ENCODE measurements at regions not wholly inside any gene's neighbourhood (a gene's known extent, or its start where the extent isn't known, plus 50 kb on each side); places are given as distances from the start of the nearest gene placed in this dataset.

GRCh38 chr5:4643190-4643589, 496.9 kb upstream of the ADAMTS16 start:
- TF ChIP-seq, protein P1, sequence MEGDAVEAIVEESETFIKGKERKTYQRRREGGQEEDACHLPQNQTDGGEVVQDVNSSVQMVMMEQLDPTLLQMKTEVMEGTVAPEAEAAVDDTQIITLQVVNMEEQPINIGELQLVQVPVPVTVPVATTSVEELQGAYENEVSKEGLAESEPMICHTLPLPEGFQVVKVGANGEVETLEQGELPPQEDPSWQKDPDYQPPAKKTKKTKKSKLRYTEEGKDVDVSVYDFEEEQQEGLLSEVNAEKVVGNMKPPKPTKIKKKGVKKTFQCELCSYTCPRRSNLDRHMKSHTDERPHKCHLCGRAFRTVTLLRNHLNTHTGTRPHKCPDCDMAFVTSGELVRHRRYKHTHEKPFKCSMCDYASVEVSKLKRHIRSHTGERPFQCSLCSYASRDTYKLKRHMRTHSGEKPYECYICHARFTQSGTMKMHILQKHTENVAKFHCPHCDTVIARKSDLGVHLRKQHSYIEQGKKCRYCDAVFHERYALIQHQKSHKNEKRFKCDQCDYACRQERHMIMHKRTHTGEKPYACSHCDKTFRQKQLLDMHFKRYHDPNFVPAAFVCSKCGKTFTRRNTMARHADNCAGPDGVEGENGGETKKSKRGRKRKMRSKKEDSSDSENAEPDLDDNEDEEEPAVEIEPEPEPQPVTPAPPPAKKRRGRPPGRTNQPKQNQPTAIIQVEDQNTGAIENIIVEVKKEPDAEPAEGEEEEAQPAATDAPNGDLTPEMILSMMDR (IDR thresholded peaks at IDR 0.05; ENCODE audit: insufficient read depth, low read depth, low read length): no peak
- TF ChIP-seq EZH2 (IDR thresholded peaks at IDR 0.05; ENCODE audit: insufficient read depth, low read length): no peak
- Mint-ChIP-seq H3K4me3 (ENCODE audit: unreplicated experiment) (no peak overlapping the region), H3K9me3 (ENCODE audit: unreplicated experiment) (peaks cover 1% of the 10 kb centered on the region), H3K27me3 (ENCODE audit: low read depth, unreplicated experiment) (no peaks in the 10 kb centered on the region), H3K36me3 (ENCODE audit: low read depth, unreplicated experiment) (no peaks in the 10 kb centered on the region), H3K27ac (ENCODE audit: unreplicated experiment) (no peak overlapping the region), H3K4me1 (ENCODE audit: low read depth, unreplicated experiment) (peaks cover 3% of the 10 kb centered on the region)
- Histone ChIP-seq H3K4me3 (ENCODE audit: insufficient read depth, low read depth, low read length) (no peak overlapping the region), H3K4me1 (ENCODE audit: insufficient read depth, low read length) (no peaks in the 10 kb centered on the region), H3K9me3 (ENCODE audit: insufficient read depth, low read depth, low read length) (no peaks in the 10 kb centered on the region), H3K4me2 (ENCODE audit: low read length) (no peak overlapping the region), H3K27ac (ENCODE audit: low read depth, low read length) (no peak overlapping the region), H3K9ac (ENCODE audit: low read length) (no peak overlapping the region), H4K20me1 (ENCODE audit: insufficient read depth, low read length) (no peaks in the 10 kb centered on the region), H3K36me3 (ENCODE audit: insufficient read depth, low read length) (no peaks in the 10 kb centered on the region), H3K79me2 (ENCODE audit: insufficient read depth, low read length) (no peaks in the 10 kb centered on the region), H2AFZ (ENCODE audit: low read depth, low read length) (no peak overlapping the region), H3K27me3 (ENCODE audit: insufficient read depth, low read length) (no peaks in the 10 kb centered on the region)
- DNase-seq (ENCODE audit: low read depth): no peak
- FAIRE-seq: no peak

DNA sequence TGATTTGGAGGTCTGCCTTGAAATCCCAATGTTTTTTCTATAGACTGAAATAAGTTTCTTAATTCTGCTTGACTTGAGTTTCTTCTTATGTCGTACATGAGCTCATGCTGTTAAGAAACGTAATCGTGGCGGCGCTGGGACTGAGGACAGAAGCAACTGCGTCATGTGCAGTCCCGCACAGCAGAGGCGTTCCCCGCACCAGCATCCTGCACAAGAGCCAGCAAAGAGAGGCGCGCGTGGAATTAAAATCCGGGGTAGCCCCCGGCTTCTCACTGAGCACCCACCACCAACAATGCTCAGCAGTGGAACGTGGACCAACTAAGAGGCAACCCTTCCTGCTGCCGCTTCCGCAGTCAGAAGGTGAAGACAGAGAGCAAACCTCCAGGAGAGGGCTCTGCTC, 496.2 kb upstream of the ADAMTS16 start:
- peaks cover 1% of the 10 kb centered on the region for H3K27me3 Mint-ChIP-seq (ENCODE audit: low read depth, unreplicated experiment)
- H3K4me3 Mint-ChIP-seq (ENCODE audit: unreplicated experiment): no peak overlapping the region

DNA sequence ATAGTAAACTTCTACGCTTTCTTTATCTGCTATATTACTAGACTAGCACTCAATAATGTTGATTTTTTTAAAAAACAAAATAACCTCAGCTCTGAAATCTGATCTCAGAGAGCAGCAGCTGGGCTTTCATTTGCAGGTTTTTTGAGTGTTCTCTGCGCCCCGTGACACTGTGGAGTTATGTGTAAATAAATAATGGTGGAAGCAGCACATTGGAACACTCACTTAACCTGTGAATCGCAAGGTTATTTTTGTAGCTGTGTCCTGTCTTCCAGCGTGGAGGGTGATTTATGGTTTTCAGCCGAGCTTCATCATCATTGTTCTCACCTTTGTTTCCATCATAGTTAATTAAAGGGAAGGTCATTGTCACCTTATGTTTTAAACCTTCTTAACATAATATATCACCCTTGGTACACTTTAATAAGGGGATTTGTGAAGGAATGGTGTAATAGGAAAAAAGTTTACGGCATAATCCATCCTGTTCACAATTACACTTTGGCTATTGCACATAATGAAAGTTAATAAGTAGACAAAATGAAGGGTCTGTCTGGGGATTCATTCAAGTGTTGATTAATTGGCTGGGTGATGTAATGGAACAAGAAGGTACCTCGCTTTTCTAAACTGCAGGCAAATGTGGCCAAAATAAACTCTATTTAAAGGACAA, 493.3 kb upstream of the ADAMTS16 start:
- Histone ChIP-seq H3K9me3 (ENCODE audit: insufficient read depth, low read depth, low read length) (no peaks in the 10 kb centered on the region), H3K79me2 (ENCODE audit: insufficient read depth, low read length) (no peaks in the 10 kb centered on the region), H4K20me1 (ENCODE audit: insufficient read depth, low read length) (no peaks in the 10 kb centered on the region), H3K36me3 (ENCODE audit: insufficient read depth, low read length) (no peaks in the 10 kb centered on the region), H3K4me1 (ENCODE audit: insufficient read depth, low read length) (no peaks in the 10 kb centered on the region), H3K9ac (ENCODE audit: low read length) (no peak overlapping the region), H2AFZ (ENCODE audit: low read depth, low read length) (no peak overlapping the region), H3K27ac (ENCODE audit: low read depth, low read length) (no peak overlapping the region), H3K4me3 (ENCODE audit: insufficient read depth, low read depth, low read length) (no peak overlapping the region), H3K27me3 (ENCODE audit: insufficient read depth, low read length) (no peaks in the 10 kb centered on the region), H3K4me2 (ENCODE audit: low read length) (no peak overlapping the region)
- TF ChIP-seq, protein P1 (IDR thresholded peaks at IDR 0.05; ENCODE audit: insufficient read depth, low read depth, low read length): no peak
- no peak for TF ChIP-seq EZH2 (IDR thresholded peaks at IDR 0.05; ENCODE audit: insufficient read depth, low read length)
- Mint-ChIP-seq H3K4me3 (ENCODE audit: unreplicated experiment) (no peak overlapping the region), H3K9me3 (ENCODE audit: unreplicated experiment) (peaks cover 1% of the 10 kb centered on the region), H3K4me1 (ENCODE audit: low read depth, unreplicated experiment) (peaks cover 2% of the 10 kb centered on the region), H3K36me3 (ENCODE audit: low read depth, unreplicated experiment) (no peaks in the 10 kb centered on the region), H3K27ac (ENCODE audit: unreplicated experiment) (no peak overlapping the region), H3K27me3 (ENCODE audit: low read depth, unreplicated experiment) (peaks cover 9% of the 10 kb centered on the region)
- FAIRE-seq (no peak), DNase-seq (ENCODE audit: low read depth) (no peak)

More for the DNA sequence above, 496.2 kb upstream of the ADAMTS16 start:
- Histone ChIP-seq H3K79me2 (ENCODE audit: insufficient read depth, low read length) (no peaks in the 10 kb centered on the region), H3K27ac (ENCODE audit: low read depth, low read length) (no peak overlapping the region), H4K20me1 (ENCODE audit: insufficient read depth, low read length) (no peaks in the 10 kb centered on the region), H3K4me1 (ENCODE audit: insufficient read depth, low read length) (no peaks in the 10 kb centered on the region), H3K4me3 (ENCODE audit: insufficient read depth, low read depth, low read length) (no peak overlapping the region), H2AFZ (ENCODE audit: low read depth, low read length) (no peak overlapping the region), H3K36me3 (ENCODE audit: insufficient read depth, low read length) (no peaks in the 10 kb centered on the region), H3K4me2 (ENCODE audit: low read length) (no peak overlapping the region), H3K9ac (ENCODE audit: low read length) (no peak overlapping the region), H3K9me3 (ENCODE audit: insufficient read depth, low read depth, low read length) (no peaks in the 10 kb centered on the region), H3K27me3 (ENCODE audit: insufficient read depth, low read length) (no peaks in the 10 kb centered on the region)
- Mint-ChIP-seq H3K4me1 (ENCODE audit: low read depth, unreplicated experiment) (peaks cover 3% of the 10 kb centered on the region), H3K9me3 (ENCODE audit: unreplicated experiment) (peaks cover 1% of the 10 kb centered on the region), H3K27ac (ENCODE audit: unreplicated experiment) (no peak overlapping the region), H3K36me3 (ENCODE audit: low read depth, unreplicated experiment) (no peaks in the 10 kb centered on the region)
- no peak for TF ChIP-seq EZH2 (IDR thresholded peaks at IDR 0.05; ENCODE audit: insufficient read depth, low read length)
- TF ChIP-seq, protein P1 (IDR thresholded peaks at IDR 0.05; ENCODE audit: insufficient read depth, low read depth, low read length): no peak
- no peak for DNase-seq (ENCODE audit: low read depth)
- FAIRE-seq: no peak
